GM23248 (cell line): ENCODE measurements at regions not wholly inside any gene's neighbourhood (a gene's known extent, or its start where the extent isn't known, plus 50 kb on each side); places are given as distances from the start of the nearest gene placed in this dataset.

ENCODE experiments used
- EZH2 ChIP-seq: fragments of 200-600 bp; sonication (generic); IDR thresholded peaks from 2 replicates; pipeline ENCODE4 v1.6.1; 2018; ENCODE audit warnings: antibody characterized with exemption, mild to moderate bottlenecking; ENCODE audit not compliant: insufficient read depth, poor library complexity, severe bottlenecking
- EZH2phosphoT487 ChIP-seq: fragments of 200-600 bp; sonication (generic); IDR thresholded peaks from 2 replicates; pipeline ENCODE4 v1.6.1; 2018; ENCODE audit warnings: antibody characterized with exemption, moderate library complexity, mild to moderate bottlenecking, low read depth; ENCODE audit not compliant: insufficient read depth

DNA sequence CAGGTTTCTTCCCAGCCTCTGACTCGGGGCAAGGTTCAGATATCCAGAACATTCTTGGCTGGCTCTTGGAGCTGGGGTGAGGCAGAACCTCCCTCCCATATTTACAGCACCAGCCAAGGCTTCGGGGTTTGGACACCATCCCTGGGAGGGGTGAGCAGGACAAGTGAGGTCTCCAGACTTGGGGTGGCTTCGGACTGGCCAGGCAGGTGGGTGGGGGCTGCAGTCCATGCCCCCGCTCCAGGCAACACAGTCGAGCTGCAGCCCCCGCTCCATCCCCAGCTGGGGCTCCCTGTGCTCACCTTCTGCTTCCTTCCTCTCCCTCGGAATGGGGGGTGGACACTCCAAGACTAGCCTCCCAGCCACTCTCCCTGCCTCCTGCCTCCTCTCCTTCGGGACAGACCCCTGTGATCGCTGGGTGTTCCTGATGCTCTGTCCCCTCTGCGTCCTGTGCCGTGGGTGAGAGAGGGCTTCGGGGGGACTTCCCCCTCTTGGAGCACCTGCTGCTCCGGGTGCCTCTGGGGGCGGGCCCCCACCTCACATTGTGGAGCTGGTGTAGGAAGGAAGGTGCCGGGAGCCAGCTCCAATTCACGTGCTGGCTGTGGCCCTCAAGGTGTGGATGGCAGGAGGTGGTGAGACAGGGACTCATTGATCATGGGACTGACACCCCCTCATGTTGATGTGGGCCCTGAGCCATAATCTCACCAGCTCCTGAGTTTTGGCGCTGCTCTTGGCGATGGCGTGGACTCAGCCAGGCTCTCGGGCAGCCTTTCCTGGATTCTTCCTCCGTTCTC lies 189.2 kb downstream of the SEC14L1 start:
- no peak for TF ChIP-seq EZH2
- TF ChIP-seq EZH2phosphoT487: no peak
